GM18870 (cell line): ENCODE measurements at regions not wholly inside any gene's neighbourhood (a gene's known extent, or its start where the extent isn't known, plus 50 kb on each side); places are given as distances from the start of the nearest gene placed in this dataset.
"Not testable (repeated sequence)": the region's sequence is repeated elsewhere in the genome, so short reads cannot be mapped to it uniquely, and the experiment has no call there.

ENCODE experiments used
- ATAC-seq: cut with Tn5 transposase; IDR thresholded peaks from one replicate; pipeline ENCODE4 v1.9.1; 2021; ENCODE audit warnings: moderate library complexity; ENCODE audit not compliant: unreplicated experiment

GRCh38 chr1:193417403-193417802, 231.0 kb upstream of the B3GALT2 start:
- no peak for ATAC-seq

DNA sequence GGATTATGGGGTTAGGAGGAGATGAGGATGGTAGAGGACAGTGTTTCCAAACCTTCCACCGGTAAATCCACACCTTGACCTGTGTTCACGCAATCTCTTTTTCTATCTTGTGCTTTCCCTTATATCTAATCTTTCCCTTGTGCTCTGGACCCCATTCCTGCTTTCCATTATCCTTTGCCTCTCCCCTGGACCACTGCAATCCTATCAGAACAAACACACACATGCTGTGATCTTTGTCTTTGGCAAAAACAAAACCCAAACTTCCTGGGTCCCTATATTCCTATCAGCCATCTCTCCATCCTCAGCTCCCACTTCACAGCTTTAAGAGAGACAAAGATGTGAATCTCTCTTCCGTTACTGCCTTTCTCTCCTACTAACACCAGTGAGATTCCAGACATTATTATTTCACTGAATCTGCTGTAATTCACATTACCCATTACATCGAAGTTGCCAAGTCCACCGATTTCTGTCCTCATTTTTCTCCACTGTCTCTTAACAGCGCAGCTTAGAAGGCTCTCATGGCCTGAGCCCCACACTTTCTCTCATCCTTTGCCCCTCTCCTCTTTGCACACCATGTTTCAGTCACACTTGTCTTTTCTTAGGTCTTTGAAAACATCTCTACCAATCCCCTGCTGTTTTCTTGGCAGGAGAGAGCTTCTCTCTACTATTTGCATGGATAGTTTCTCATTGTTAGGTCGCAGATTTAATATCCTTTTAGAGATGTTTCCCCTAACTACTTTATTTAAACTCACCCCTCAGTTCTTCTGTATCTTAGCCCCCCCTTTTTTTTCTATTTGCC, 230.0 kb upstream of the B3GALT2 start:
- no peak for ATAC-seq

DNA sequence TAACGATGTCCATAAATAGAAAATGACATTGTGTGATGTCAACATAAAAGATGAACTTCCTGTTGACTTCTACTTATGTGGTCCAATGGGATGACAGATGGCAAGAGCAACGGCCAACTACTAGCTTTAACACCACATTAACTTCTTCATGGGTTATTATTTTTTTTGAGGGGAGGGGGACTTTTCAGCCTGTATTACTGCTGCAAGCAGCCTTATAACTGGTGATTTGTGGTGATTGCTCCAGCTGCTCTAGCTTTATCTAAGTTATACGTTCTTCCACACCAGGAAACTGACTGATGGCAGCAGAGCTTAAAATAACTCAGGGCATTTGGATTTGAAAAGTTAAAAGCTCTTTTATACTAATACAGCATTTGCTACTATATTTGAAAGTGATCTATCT, 228.8 kb upstream of the B3GALT2 start:
- ATAC-seq = no peak

DNA sequence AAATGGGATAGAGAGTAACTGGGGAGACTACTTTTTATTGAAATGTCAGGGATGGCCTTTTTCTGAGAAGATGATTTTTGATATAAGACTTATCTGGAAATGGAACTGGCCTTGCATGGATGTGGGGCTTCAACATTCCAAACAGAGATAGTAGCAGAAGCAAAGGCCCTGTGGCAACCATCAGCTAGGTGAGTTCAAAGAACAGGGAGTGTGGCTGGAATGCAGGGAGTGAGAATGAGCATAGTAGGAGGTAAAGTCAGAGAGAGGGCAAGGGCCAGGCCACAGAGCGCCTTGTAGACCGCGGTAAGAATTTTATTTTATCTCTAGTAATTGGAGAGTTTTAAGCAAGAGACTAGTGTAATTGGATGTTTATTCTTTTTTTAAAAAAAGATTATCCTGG, 227.0 kb upstream of the B3GALT2 start:
- no peak for ATAC-seq

GRCh38 chr1:193412748-193413147, 226.3 kb upstream of the B3GALT2 start:
- no peak for ATAC-seq

GRCh38 chr1:193411714-193412113, 225.3 kb upstream of the B3GALT2 start:
- ATAC-seq = no peak

DNA sequence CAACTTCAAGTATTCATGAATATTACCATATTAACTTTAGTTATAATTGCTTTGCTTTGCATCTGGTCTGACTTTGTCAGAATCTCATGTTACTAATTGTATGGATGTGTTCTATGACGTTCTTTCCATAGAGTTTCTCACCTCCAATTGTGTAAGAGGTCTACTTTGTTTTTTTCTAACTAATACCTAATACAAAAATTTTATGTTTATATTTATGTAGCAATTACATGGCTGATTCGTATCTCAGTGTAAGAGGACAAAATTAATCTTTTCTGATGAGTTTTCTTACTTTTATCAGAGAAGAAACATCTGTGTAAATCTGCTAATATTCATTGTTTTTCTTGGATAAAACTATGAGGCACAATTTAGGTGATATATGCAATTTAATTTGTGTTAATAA, 224.8 kb upstream of the B3GALT2 start:
- ATAC-seq = no peak

- ATAC-seq = no peak
Observed at GRCh38 chr1:193408782-193409293, 222.4 kb upstream of the B3GALT2 start.

DNA sequence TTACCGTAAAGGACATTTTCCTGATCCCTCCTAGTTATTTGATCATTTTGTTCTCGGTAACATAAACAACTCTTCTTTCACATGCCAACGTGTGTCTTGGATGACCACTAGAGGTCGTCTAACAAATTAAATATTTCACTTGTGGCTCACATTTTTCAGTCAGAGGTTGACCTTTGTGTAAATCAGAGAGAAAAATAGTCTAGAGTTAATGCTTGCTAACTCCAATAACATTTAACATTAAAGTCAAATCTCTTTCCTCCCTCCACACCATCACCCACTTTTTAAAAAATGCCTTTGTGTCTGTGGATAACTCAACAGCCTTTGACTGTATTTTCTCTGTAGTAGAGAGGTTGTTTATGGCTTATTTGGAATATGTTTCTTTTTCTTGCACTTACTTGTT, 220.5 kb upstream of the B3GALT2 start:
- peak; percentile 72 for ATAC-seq

DNA sequence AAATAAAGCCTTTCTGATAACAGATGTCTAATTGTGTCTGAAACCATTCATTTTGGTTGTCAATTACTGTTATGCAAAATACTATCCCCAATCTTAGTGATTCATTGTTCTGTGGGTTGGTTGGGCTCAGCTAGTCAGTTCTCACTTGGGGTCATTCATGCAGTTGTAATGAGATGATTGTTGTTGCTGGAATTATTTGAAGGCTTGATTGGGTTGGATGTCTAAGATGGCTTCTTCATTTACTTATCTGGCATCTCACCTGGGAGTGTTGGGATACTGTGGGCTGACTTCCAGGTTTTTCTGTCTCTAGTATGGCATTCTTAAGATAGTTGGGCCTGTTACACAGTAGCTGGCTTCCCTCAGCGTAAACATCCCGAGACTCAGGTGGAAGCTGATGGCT, 217.8 kb upstream of the B3GALT2 start:
- ATAC-seq = no peak

- ATAC-seq = no peak
Observed at GRCh38 chr1:193402977-193403376, 216.6 kb upstream of the B3GALT2 start.

DNA sequence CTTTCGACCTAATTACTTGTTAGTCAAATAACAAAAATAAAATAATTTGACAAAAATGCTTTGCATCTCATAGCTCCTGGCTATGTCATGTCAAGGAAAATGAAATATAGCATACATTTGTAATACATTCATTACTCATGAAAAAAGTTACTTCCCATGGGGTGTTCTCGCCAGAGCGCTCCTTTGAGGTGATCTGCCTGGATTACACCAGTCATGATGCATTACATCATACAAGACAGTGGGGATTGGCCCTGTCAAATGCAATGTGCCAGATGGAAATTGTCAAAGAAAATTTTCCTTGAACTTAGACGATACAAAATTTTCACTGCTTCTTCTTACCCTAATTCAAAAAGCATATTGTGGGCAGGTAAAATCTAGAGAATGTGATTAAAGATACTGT, 215.6 kb upstream of the B3GALT2 start:
- ATAC-seq = no peak

GRCh38 chr1:193394336-193394735, 207.9 kb upstream of the B3GALT2 start:
- no peak for ATAC-seq

DNA sequence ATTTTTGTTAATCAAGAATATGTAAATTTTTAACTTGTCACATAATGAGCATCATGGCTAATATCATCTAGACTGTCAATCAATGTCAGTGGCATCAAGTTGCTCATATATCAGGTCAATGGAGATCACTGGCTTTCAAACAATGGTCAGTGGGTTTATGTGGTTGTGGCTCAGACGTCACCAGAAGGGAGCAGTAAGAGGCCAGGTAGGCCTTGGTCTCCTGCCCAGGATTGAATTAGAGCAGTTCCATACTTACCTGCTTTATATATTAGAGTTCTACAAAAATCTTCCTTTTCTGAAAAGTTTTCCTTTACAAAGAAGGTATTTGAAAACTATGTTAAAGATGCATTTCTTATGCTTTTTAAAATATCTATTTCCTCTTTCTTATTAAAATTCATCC, 206.3 kb upstream of the B3GALT2 start:
- ATAC-seq = no peak

GRCh38 chr1:193388683-193389082, 202.3 kb upstream of the B3GALT2 start:
- ATAC-seq = no peak

GRCh38 chr1:193388165-193388564, 201.8 kb upstream of the B3GALT2 start:
- no peak for ATAC-seq

- ATAC-seq = no peak
Observed at GRCh38 chr1:193387406-193387805, 201.0 kb upstream of the B3GALT2 start.

DNA sequence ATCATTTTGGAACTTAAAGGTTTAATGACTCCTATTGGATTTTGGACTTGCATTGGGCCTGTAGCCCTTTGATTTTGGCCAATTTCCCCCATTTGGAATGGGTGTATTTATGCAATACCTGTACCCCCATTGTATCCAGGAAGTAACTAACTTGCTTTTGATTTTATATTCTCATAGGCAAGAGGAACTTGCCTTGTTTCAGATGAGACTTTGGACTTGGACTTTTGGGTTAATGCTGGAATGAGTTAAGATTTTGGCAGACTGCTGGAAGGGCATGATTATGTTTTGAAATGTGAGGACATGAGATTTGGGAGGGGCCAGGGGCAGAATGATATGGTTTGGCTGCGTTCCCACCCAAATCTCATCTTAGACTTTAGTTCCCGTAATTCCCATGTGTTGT, 192.0 kb upstream of the B3GALT2 start:
- not testable (repeated sequence) for ATAC-seq

DNA sequence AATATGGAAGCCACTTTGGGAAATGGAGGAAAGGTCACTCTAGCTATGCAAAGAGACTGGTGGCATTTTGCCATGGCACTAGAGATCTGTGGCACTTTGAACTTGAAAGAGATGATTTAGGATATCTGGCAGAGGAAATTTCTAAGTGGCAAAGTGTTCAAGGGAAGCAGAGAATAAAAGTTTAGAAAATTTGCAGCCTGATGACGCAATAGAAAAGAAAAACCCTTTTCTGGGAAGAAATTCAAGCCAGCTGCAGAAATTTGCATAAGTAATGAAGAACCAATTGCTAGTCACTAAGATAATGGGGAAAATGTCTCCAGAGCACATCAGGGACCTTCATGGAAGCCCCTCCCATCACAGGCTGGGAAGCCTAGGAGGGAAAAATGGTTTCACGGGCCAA, 191.1 kb upstream of the B3GALT2 start:
- ATAC-seq = no peak

- ATAC-seq = no peak
Observed at GRCh38 chr1:193372553-193372952, 186.1 kb upstream of the B3GALT2 start.

DNA sequence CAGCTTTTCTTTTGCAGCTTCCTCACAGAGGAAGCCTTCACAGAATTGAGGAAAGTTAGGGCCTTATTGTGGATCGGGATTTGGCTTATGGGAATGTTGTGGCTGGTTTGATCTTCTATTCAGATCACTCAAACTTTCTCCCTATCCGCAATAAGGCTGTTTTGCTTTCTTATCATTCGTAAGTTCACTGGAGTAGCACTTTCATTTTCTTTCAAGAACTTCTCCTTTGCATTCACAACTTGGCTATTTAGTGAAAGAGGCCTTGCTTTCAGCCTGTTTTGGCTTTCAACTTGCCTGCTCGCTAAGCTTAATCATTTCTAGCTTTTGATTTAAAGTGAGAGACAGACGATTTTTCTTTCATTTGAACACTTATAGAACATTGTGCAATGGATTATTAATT, 181.9 kb upstream of the B3GALT2 start:
- ATAC-seq = peak; percentile 85

GRCh38 chr1:193367863-193368262, 181.4 kb upstream of the B3GALT2 start:
- ATAC-seq = peak; percentile 7
